ENCODE measurements at regions not wholly inside any gene's neighbourhood (a gene's known extent, or its start where the extent isn't known, plus 50 kb on each side); places are given as distances from the start of the nearest gene placed in this dataset.

DNA sequence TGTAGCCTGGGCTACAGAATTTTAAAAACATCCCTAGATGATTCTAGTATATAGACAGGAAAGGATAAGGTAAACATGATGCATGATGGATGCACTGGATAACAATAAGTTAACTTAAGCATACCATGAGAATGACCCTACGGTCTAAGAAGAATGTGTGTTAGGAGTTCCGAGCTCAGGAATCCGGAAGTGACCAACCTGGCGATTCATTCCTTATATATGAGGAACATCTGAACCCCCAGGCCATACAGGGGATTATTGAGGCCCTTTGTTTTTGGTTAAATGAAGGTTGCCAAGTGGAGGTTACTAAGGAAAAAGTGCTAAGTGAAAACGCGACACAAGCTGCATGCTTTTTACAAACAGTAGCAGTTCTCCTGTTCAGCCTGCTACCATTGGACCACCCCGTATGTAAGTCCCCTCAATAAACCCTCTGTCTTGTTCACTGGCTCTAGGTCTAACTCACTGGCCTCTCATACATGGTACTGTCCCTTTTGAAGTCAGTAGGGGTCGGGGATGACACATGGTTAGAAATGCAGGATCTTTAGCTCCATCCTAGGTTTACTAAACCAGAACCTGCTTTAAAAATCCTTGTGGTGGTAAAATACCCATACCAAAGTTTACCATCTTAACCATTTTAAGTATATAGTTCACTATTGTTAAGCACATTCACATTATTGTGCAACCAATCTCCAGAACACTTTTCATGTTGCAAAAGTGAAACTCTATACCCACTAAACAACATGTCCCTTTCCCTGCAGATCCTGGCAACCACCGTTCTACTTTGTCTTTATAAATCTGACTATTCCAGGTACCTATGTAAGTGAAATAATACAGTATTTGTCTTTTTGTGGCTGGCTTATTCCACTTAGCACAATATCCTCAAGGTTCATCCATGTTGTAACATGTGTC lies 111.0 kb upstream of the MAP4K3 start:
- H3K9me3 ChIP-seq (ENCODE audit: control insufficient read depth, insufficient read depth, low read depth, low read length), result peaks cover 3% of the 10 kb centered on the region; the same call in 1 of the 2 replicates
- no peak for DNase-seq (ENCODE audit: low read depth, low spot score)
- H3K27me3 ChIP-seq (ENCODE audit: control insufficient read depth, insufficient read depth, low read length), result no peaks in the 10 kb centered on the region
- no peak overlapping the region for H3K27ac ChIP-seq (ENCODE audit: low read length)
- H3K36me3 ChIP-seq (ENCODE audit: control insufficient read depth, insufficient read depth, low read length), result no peaks in the 10 kb centered on the region
- BruUV-seq (replicated peaks), result no TSS peak
- H3K4me1 ChIP-seq (ENCODE audit: control insufficient read depth, insufficient read depth, low read length), result no peaks in the 10 kb centered on the region
- no peak for ATAC-seq
- ChIA-PET CTCF (no interaction called here), POLR2A (no interaction called here)
- TF ChIP-seq POLR2AphosphoS5 (IDR thresholded peaks at IDR 0.05; ENCODE audit: low read depth, low read length) (no peak), TCF7L2 (IDR thresholded peaks at IDR 0.05; ENCODE audit: low read depth, low read length) (no peak), SIN3A (IDR thresholded peaks at IDR 0.05; ENCODE audit: borderline replicate concordance, insufficient read depth, low read depth, low read length) (no peak)
- TF ChIP-seq, protein P1, sequence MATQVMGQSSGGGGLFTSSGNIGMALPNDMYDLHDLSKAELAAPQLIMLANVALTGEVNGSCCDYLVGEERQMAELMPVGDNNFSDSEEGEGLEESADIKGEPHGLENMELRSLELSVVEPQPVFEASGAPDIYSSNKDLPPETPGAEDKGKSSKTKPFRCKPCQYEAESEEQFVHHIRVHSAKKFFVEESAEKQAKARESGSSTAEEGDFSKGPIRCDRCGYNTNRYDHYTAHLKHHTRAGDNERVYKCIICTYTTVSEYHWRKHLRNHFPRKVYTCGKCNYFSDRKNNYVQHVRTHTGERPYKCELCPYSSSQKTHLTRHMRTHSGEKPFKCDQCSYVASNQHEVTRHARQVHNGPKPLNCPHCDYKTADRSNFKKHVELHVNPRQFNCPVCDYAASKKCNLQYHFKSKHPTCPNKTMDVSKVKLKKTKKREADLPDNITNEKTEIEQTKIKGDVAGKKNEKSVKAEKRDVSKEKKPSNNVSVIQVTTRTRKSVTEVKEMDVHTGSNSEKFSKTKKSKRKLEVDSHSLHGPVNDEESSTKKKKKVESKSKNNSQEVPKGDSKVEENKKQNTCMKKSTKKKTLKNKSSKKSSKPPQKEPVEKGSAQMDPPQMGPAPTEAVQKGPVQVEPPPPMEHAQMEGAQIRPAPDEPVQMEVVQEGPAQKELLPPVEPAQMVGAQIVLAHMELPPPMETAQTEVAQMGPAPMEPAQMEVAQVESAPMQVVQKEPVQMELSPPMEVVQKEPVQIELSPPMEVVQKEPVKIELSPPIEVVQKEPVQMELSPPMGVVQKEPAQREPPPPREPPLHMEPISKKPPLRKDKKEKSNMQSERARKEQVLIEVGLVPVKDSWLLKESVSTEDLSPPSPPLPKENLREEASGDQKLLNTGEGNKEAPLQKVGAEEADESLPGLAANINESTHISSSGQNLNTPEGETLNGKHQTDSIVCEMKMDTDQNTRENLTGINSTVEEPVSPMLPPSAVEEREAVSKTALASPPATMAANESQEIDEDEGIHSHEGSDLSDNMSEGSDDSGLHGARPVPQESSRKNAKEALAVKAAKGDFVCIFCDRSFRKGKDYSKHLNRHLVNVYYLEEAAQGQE (IDR thresholded peaks at IDR 0.05; ENCODE audit: insufficient read depth in 1 of 2, low read depth in 2 of 2, low read length in 1 of 2), result no peak
- TF ChIP-seq, protein P2, sequence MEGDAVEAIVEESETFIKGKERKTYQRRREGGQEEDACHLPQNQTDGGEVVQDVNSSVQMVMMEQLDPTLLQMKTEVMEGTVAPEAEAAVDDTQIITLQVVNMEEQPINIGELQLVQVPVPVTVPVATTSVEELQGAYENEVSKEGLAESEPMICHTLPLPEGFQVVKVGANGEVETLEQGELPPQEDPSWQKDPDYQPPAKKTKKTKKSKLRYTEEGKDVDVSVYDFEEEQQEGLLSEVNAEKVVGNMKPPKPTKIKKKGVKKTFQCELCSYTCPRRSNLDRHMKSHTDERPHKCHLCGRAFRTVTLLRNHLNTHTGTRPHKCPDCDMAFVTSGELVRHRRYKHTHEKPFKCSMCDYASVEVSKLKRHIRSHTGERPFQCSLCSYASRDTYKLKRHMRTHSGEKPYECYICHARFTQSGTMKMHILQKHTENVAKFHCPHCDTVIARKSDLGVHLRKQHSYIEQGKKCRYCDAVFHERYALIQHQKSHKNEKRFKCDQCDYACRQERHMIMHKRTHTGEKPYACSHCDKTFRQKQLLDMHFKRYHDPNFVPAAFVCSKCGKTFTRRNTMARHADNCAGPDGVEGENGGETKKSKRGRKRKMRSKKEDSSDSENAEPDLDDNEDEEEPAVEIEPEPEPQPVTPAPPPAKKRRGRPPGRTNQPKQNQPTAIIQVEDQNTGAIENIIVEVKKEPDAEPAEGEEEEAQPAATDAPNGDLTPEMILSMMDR (IDR thresholded peaks at IDR 0.05), result no peak
- in situ Hi-C loops (cut with HindIII; ENCODE audit: low pct_unique_long_range_greater_than_20kb, low sequenced_read_pairs) (no loop called here), intact Hi-C loops (cut with micrococcal nuclease; ENCODE audit: unreplicated experiment) (no loop called here)
- no peak overlapping the region for H3K4me3 ChIP-seq (ENCODE audit: low read depth in 2 of 2, low read length in 2 of 2)

DNA sequence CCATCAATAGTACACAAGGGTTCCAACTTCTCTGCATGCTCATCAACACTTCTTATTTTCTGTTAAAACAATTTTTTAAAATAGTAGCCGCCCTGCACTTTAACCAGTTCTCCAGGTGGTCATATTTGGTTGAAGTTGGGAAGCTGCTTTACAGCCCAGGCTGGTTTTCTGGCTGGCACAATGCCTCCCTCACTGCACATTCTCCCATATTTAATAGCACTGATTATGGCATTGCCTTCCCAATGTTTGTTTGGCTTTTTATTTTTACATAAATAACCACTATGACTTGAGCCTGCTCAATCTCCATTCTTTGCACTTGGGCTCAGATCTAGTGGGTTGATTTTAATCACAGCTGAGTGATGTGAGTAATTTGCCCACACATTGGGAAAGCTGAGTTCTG lies 111.9 kb upstream of the MAP4K3 start:
- ChIA-PET POLR2A (no interaction called here), CTCF (no interaction called here)
- DNase-seq (ENCODE audit: low read depth, low spot score), result no peak
- Histone ChIP-seq H3K4me3 (ENCODE audit: low read depth in 2 of 2, low read length in 2 of 2) (no peak overlapping the region), H3K36me3 (ENCODE audit: control insufficient read depth, insufficient read depth, low read length) (no peaks in the 10 kb centered on the region), H3K27ac (ENCODE audit: low read length) (no peak overlapping the region), H3K9me3 (ENCODE audit: control insufficient read depth, insufficient read depth, low read depth, low read length) (peaks cover 3% of the 10 kb centered on the region; the same call in 1 of the 2 replicates), H3K4me1 (ENCODE audit: control insufficient read depth, insufficient read depth, low read length) (no peaks in the 10 kb centered on the region), H3K27me3 (ENCODE audit: control insufficient read depth, insufficient read depth, low read length) (no peaks in the 10 kb centered on the region)
- intact Hi-C loops (cut with micrococcal nuclease; ENCODE audit: unreplicated experiment) (no loop called here), in situ Hi-C loops (cut with HindIII; ENCODE audit: low pct_unique_long_range_greater_than_20kb, low sequenced_read_pairs) (no loop called here)
- BruUV-seq (replicated peaks), result no TSS peak
- TF ChIP-seq, protein P1 (IDR thresholded peaks at IDR 0.05; ENCODE audit: insufficient read depth in 1 of 2, low read depth in 2 of 2, low read length in 1 of 2), result no peak
- TF ChIP-seq POLR2AphosphoS5 (IDR thresholded peaks at IDR 0.05; ENCODE audit: low read depth, low read length), result no peak
- no peak for ATAC-seq

Data from Panc1 (cell line).